ENCODE measurements at regions not wholly inside any gene's neighbourhood (a gene's known extent, or its start where the extent isn't known, plus 50 kb on each side); places are given as distances from the start of the nearest gene placed in this dataset.

DNA sequence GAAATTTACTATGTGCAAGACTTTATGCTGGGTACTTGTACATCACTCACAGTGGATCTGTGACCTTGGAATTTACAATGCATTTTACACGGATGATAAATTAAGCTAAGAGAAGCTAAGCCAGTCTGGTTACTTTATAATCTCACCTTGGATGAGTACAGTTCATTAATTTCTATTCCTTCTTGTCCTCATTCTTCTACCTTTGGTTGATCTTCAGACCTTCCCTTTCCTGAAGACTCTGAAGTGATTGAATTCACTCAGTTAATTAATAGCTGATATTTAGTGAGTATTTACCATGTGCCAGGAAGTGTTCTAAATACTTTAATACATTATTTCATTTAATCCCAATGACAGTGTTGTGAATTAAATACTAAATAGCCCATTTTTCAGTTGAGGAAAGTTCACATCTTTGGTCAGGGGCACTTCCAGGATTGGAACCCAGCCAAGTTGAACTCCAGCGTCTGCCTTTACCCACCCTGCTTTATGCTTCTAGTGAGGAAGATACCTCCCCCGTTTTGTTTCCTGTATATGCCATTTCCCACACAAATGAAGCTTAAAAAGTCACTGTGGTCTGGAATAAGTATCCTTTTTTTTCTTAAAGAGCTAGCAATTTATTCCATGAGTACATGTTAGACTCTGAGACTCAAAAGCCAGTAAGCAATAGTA is 146.6 kb downstream of the TLR5 start:
- DNase-seq (ENCODE audit: low spot score), result no peak

DNA sequence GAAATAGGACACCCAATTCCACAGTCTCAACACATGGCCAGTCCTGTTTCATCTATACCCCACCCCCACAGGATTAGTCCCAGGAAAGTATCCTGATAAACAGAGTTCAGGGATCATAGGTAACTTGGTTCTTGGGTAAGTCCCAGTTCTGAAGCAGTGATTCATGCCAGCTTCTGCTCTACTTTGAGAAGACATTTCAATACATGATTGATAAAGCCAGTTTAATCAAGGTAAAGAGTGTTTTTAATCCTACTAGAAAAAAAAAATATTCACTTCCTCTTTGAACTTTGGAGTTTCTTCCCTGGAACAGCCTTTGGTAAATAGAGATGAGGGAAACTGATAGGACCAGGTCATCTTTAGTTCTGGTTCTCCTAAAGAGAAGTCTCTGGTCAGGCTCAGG is 142.4 kb downstream of the TLR5 start:
- DNase-seq (ENCODE audit: low spot score), result no peak

DNA sequence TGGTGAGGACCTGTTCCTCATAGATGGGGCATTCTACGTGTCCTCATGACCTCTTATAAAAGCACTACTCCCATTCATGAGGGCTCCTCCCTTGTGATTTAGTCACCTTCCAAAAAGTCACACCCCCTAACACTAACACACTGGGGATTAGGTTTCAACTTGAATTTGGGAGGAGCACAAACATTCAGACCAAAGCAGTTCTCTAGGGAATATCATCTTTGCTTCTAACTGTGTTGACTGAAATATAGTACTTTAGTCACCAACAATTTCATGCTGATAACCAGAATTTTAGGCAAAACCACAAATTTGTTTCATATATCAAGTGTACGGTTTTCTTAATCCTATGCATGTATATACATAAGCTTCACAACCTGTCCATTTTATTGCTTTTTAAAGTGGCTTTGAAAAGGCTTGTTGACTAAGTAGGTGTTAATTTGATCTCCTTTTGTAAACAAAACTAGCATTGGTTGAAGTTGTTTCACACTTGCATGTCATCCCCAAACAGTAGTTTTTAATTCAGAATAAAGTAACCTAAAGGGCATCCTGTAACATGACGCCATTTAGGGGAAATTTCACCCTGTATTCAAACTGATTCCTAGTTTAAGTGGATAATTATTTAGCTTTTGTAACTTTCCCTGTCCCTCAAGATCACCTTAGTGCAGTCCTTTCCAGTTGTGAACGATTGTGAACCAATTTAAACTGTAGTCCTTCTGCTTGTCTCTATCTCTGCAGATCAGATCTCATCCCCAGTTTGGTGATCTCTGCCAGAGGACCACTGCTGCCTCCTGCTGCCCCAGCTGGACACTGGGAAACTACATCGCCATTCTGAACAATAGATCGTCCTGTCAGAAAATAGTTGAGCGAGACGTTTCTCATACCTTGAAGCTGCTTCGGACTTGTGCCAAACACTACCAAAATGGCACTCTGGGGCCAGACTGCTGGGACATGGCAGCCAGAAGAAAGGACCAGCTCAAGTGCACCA is 141.1 kb downstream of the TLR5 start:
- no peak for DNase-seq (ENCODE audit: low spot score)

DNA sequence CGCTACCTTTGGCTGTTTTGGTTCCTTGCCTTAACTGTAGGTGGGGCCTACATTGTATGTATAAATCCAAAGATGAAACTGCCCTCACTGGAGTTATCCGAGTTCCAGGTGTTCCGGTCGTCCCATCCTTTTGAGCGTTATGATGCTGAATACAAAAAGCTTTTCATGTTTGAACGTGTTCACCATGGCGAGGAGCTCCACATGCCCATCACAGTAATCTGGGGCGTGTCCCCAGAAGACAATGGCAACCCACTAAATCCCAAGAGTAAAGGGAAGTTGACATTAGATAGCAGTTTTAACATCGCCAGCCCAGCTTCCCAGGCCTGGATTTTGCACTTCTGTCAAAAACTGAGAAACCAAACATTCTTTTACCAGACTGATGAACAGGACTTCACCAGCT is 139.5 kb downstream of the TLR5 start:
- no peak for DNase-seq (ENCODE audit: low spot score)

DNA sequence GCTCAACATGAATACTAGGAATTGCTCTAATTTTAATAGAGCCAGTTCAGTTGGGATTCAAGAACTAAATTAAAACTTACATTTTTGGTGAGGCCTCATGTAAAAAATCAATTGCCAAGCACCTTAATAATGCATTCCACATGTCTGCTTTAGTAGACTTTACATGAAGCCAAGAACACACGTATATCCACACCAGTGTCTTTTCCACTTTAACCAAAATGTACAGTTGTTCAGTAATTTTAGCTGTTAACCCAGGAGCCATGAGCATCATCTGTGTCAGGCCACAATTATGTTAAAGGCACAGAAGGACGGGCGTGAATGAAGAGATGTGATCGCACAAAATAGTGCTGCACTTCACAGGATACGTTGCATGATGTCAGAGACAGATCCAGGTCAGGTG is 136.7 kb downstream of the TLR5 start:
- DNase-seq (ENCODE audit: low spot score), result no peak

DNA sequence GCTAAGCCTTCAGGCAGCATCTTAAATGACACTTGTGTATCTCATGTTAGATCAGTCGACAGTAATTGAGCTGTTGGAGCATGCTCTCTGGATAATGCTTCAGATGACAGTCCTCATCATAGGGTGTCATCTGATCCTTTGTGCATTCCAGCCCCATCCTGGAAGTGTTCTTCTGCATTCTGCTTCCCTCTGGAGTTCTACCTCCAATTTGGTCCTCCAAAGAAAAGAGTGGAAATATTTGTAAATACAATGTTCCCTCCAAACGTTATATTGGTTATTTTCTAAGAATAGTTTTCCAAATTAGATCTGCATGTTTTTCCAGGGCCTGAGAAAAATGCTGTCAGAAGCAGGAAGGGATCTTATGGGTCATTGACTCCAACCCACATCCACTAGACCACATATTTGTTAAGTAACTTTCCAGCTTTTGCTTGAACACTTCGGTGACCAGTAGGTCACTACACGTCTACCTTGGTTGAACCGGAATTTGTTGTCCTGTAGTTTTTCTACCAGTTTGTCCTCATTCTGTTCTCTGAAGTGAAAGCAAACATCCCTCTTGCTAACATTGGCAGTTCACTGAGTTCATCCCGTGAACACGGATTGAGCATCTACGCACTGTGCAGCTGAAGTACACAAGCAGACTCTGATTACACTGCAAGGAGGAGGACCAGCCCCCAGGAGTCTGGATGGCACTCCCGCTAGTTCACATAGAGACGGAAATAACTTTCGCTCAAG is 136.0 kb downstream of the TLR5 start:
- DNase-seq (ENCODE audit: low spot score), result no peak

DNA sequence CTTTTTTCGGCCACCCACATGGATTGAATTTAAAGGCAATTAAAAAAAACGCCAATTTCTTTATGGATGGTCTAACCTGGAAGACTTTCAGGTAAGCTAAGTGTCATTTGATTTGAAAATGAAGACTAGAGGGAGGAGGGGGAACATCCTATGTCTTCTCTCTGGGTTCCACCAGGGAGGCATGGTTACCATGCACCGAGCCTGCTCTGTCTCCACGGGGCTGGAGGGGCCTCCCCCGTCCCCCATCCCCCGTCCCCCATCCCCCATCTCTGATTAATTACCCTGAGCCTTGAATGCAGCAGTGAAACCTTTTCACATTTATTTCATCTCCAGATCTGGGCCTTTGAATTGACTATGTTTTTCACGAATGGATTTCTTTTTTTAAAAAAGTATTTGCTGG is 135.1 kb downstream of the TLR5 start:
- no peak for DNase-seq (ENCODE audit: low spot score)

DNA sequence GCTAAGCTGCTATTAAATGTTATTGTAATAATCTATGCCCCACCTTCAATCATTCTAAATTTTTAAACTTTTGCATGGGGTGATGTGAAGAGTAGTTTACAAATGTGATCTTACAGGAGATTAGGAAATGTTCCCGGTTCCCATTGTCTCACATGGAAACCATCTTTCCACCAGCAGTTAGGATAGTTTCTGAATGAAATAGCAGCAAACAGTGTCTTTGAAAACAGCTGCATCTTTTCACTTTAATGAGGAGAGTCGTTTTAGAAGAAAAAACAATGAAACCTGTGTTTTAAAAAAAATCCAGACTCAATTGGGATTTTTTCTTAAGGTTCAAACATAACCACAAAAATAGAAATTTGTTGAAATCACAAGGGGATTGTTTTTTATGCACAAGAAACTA is 134.2 kb downstream of the TLR5 start:
- DNase-seq (ENCODE audit: low spot score), result no peak

DNA sequence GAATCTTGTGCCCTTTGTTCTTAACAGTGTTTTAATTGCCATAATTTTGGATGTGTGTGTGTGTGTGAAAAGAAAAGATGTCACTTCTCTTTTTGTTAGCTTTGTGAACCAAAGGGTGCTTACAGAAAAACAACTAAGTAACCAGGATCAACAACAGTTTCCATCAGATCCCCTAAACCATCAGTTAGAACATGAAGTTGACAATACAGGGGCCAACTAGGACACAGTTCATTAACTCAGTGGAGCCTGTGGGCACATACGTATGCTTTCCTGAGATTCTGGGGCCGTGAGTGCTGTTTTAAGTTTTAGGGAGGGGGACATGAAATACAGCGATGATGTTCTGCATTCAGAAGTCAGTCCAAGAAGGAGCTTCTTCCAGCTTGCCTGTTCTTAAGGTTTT is 133.6 kb downstream of the TLR5 start:
- no peak for DNase-seq (ENCODE audit: low spot score)

DNA sequence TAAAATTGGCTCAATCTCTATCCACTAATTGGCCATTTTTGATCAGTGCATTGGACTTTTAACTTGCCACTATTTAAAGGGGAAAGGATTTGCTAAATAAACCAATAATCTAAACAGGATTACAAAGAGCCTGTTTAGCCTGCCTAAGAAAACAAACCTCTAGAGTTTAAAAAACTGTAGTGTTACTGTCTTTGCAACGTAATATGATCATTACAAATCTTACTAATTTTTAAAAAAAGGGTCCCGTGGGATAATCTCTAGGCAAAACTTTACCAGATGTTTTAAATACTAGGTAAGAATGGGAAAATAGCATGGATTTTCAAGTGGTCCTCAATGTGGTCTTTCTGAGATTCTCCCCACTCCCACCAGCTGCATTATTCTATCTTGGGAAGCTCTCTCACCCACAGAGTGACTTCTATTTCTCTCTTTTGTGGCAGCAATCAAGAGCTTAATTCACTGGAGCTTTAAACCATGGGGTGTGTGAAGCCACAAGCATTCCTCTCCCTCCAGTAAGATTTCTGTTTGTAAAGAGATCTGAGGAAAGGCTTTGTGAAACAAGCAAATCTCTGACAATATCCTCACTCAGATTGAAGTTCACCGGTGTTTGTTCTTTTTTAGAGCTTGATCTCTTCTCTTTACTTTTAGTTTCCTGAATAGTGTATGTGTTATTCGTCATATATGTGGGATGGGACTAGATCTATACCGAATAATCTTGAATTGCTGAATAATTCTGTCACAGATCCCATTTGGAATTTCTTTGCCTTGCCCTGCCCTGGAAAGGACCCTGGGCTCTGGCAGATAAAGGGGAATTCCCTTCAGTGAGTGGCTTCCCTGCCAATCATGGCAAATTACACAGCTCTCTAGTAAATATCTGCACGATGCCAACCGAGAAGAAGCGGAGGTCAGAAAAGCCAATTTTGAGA is 132.2 kb downstream of the TLR5 start:
- no peak for DNase-seq (ENCODE audit: low spot score)

DNA sequence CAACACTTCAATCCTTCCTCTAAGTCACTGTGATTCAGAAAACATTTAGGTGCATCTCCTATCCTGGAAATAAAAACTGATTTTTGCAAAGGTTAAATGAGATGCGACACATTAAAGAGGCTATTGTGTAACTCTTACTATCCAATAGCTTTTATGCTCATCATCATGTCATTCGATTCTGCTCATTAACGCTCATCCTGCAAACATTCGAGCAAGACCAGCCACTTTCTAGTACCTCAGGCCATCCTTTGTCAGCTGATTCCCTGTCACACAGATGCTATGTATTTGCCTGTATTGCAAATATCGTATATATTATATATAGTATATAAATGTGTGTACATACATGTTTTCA is 131.6 kb downstream of the TLR5 start:
- no peak for DNase-seq (ENCODE audit: low spot score)

DNA sequence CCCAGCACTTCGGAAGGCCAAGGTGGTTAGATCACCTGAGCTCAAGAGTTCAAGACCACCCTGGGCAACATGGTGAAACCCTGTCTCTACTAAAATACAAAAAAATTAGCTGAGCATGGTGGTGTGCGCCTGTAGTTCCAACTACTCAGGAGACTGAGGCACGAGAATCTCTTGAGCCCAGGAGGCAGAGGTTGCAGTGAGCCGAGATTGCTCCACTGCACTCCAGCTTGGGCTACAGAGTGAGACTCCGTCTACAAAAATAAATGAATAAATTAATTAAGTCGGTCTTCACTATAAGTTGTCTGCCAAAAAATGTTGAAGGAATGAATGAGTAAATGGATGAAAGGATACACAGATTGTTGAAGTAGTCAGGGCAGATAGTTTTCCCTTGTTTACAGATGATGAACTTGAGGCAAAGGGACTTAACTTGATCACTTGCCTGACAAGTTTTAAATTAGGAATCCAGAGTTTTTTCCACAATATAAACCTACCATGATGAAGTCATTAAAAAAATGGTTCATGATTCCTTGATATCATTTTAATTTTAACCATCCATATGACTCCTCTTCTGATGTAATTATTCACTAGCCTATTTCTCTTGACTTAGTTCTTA is 130.8 kb downstream of the TLR5 start:
- DNase-seq (ENCODE audit: low spot score), result no peak

DNA sequence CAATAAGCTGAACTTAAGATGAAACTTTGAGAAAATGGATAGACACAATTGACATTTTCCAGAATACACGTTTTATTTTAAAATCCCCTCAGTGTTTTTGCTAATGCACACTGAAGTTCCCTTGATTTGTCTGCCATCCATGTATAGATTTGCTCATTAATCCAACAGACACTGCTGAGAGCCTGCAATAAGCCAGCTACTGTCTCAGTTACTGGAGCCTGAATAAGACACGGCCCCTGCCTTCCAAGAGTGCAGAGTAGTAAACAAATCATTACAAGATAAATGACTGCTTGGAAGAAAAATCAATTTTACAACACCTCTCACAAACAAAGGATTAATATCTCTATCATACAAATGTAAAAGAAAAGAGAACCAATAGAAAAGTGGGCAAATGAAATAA is 130.1 kb downstream of the TLR5 start:
- no peak for DNase-seq (ENCODE audit: low spot score)

DNA sequence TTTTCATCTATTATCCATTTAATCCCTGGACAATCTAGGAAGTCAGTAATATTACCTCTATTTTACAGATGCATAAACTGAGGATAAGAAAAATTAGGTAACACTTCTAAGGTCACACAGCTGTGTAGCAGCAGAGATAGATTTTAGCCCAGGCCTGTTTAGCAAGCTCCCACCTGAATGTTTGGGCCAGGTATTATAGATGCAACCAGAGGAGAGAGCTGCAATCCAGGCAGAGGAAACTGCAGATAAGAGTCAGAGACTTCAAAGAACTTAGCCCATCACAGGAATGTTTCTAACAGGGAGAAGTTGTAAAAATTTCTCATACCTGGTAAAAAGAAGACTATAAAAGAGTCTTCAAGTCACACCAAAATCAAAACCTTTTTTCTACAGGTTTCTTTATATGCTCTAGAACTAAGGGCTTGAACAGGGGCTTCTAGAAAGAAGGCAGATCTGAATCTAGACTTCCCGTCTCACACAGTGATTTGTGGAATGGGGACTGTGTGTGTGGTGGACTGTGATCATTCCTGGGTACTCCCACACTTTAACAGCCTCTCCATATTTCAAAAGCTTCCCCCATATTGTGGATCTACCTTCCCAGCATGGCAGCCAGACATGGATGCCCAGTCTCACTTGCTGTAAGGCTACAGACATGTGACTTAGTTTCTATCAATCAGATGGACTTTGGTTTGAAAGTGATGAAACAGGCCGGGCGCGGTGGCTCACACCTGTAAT is 128.7 kb downstream of the TLR5 start:
- no peak for DNase-seq (ENCODE audit: low spot score)

DNA sequence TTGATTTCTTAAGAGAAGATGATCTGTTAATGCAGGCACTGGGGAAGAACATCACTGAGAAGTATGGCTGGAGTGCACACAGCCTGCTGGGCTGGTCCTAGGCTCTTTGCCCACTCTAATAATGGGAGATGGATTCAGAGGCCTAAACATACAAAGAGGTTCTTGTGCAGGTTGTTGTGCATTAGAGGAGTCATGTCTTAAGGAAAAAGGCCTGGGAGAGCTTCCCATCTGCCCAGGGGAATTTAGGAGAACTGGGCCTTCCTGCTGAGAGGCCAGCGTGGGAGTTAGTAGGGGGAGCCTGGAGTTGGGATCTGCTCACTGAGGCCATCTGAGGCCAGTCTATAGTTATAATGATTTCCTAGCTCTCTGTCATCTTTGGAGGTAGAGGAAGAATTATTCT is 126.7 kb downstream of the TLR5 start:
- no peak for DNase-seq (ENCODE audit: low spot score)

DNA sequence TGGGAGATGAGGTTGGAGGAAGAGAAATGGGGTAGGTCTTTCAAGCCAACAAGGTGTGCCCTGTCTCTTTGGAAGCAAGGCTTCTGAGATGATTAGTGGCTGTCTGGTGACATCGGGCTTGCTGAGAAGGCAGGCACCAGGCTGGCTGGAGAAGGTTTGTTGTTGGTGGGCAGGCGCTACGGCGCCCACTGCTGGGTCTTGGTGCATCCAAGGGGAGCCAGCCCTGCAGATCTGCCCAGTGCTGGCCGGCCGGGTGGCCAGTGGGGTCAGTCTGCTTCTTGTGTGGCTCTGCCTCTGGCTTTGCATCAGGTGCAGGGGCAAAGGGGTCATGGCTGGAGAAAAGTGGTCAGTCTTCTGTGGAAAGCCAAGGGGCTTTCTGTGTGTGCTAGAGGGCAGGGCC is 126.2 kb downstream of the TLR5 start:
- DNase-seq (ENCODE audit: low spot score), result no peak

DNA sequence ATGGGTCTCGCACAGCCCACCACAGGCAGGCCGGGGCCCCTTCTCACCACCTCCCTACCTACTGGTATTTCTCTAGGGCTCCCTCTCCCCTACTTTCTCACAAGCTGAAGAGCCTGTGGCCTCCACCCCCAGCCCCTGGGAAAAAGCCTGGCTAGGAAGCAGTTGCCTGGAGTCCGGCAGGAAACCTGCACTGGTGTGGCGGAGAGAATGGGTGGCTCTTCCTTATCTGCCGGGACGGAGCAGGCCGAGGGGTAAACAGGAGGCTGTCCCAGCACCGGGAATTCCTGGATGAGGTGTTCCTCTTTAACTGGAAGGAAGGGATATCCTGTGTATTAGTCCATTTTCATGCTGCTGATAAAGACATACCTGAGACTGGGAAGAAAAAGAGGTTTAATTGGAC is 125.8 kb downstream of the TLR5 start:
- DNase-seq (ENCODE audit: low spot score), result no peak

DNA sequence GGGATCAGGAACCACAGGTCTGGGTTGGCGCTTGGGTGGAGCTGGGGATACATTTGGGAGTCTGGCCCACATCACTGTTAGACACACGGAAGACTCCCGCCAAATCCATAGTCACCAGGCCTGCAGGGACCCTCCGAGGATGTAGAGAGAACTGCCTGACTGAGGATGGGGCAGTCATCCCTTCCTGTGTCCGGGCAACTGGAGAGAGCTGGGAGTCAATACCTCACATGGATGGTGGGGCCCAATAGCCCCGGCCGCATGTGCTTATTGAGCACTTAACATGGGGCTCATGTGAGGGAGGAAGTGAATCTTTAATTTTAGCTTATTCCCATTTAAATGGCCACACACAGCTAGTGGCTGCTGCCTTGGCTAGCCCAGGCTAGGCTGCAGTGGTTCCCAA is 124.5 kb downstream of the TLR5 start:
- DNase-seq (ENCODE audit: low spot score), result no peak

DNA sequence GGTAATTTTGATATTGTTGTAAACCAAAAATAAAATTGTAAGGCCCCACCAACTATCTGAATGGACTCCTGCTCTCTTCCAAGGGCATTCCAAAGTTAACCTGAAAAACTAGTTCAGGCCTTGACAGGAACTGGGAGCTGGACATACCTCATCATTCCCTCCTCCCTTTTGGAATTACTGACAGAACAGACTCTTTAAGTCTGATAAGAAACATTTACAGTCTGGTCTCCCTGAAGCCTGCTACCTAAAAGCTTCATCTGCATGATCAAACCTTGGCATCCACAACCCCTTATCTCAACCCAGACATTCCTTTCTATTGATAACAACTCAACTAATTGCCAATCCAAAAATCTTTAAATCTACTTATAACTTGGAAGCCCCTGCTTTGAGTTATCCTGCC is 123.8 kb downstream of the TLR5 start:
- DNase-seq (ENCODE audit: low spot score), result no peak

DNA sequence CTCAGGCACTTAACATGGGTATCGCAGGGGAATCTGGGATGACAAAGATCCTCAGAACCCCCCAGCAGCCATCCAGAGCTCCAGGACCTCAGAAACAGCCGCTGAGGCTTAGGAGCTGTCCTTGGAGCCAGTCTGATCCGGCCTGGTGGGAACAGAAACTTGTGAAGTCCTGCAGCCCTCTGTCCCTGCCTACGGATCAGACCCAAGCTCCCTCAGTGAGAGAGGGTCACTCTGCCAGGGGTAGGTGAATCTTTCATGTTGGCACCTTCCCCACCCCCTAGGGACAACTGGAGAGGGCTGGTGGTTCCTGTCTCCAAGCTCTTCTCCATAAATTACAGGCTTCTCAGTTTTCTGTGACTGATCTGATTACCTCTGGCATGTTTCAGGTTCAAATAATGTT is 122.3 kb downstream of the TLR5 start:
- no peak for DNase-seq (ENCODE audit: low spot score)
